ENCODE measurements at regions not wholly inside any gene's neighbourhood (a gene's known extent, or its start where the extent isn't known, plus 50 kb on each side); places are given as distances from the start of the nearest gene placed in this dataset.

- no peak for TF ChIP-seq POLR2A (IDR thresholded peaks at IDR 0.05; ENCODE audit: low read depth, low read length)
- TF ChIP-seq POLR2AphosphoS5 (IDR thresholded peaks at IDR 0.05; ENCODE audit: low read depth, low read length) = no peak
Observed at GRCh38 chr14:84533181-84533725, 996.7 kb upstream of the FLRT2 start.
